Medulla oblongata (tissue), 1 donor: ENCODE measurements at regions not wholly inside any gene's neighbourhood (a gene's known extent, or its start where the extent isn't known, plus 50 kb on each side); places are given as distances from the start of the nearest gene placed in this dataset.

Experiments used
- DNase-seq: peaks from one replicate; pipeline ENCODE4 v3.0.0-alpha.2; 2015; ENCODE audit errors: extremely low spot score

- DNase-seq, result no peak
Observed at GRCh38 chr18:10279905-10280644, 174.4 kb upstream of the APCDD1 start.

GRCh38 chr18:10284540-10285282 is 169.7 kb upstream of the APCDD1 start:
- no peak for DNase-seq

GRCh38 chr18:10285283-10285640 is 169.2 kb upstream of the APCDD1 start:
- peak; percentile 54 for DNase-seq

GRCh38 chr18:10286580-10287150 is 167.8 kb upstream of the APCDD1 start:
- no peak for DNase-seq

- DNase-seq, result no peak
Observed at GRCh38 chr18:10289251-10289650, 165.2 kb upstream of the APCDD1 start.

- peak; percentile 50 for DNase-seq
Observed at GRCh38 chr18:10289951-10290637, 164.3 kb upstream of the APCDD1 start.

- DNase-seq, result no peak
Observed at GRCh38 chr18:10290638-10291235, 163.7 kb upstream of the APCDD1 start.

GRCh38 chr18:10291568-10291981 is 162.9 kb upstream of the APCDD1 start:
- DNase-seq, result peak; percentile 28

- DNase-seq, result no peak
Observed at GRCh38 chr18:10293966-10294365, 160.5 kb upstream of the APCDD1 start.

GRCh38 chr18:10295751-10296150 is 158.7 kb upstream of the APCDD1 start:
- no peak for DNase-seq

- DNase-seq, result no peak
Observed at GRCh38 chr18:10296491-10296890, 157.9 kb upstream of the APCDD1 start.

GRCh38 chr18:10297086-10297485 is 157.3 kb upstream of the APCDD1 start:
- no peak for DNase-seq

- no peak for DNase-seq
Observed at GRCh38 chr18:10298346-10298745, 156.1 kb upstream of the APCDD1 start.

GRCh38 chr18:10299643-10300042 is 154.8 kb upstream of the APCDD1 start:
- peak; percentile 56 for DNase-seq

GRCh38 chr18:10300739-10301138 is 153.7 kb upstream of the APCDD1 start:
- DNase-seq, result no peak

- no peak for DNase-seq
Observed at GRCh38 chr18:10301831-10302483, 152.5 kb upstream of the APCDD1 start.

GRCh38 chr18:10303171-10303570 is 151.3 kb upstream of the APCDD1 start:
- no peak for DNase-seq

- no peak for DNase-seq
Observed at GRCh38 chr18:10304853-10305252, 149.6 kb upstream of the APCDD1 start.

GRCh38 chr18:10306779-10307178 is 147.7 kb upstream of the APCDD1 start:
- DNase-seq, result no peak

- DNase-seq, result no peak
Observed at GRCh38 chr18:10308154-10308553, 146.3 kb upstream of the APCDD1 start.

GRCh38 chr18:10310626-10311025 is 143.8 kb upstream of the APCDD1 start:
- DNase-seq, result no peak
